ENCODE measurements at regions not wholly inside any gene's neighbourhood (a gene's known extent, or its start where the extent isn't known, plus 50 kb on each side); places are given as distances from the start of the nearest gene placed in this dataset.
"Not testable (repeated sequence)": the region's sequence is repeated elsewhere in the genome, so short reads cannot be mapped to it uniquely, and the experiment has no call there.

DNA sequence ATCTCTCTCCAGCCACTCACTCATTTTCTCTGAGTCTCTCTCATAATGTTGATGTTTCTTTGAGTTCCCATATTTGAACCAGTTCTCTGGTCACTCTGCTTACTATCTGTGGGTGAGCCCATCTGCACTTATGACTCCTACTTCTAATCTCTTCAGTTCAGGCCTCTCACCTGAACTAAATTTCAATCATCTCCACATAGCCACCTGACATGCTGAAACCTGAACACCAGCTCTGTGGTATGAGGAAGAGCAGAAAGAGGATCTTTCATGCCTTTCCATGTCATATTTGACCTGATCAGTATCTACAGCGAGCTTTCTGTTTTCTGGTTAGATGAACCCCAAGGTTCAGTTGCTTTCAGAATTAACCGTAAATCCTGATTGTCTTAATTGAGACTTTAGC is 122.2 kb upstream of the ESX1 start:
- DNase-seq (ENCODE audit: low read depth in 2 of 2), result no peak

DNA sequence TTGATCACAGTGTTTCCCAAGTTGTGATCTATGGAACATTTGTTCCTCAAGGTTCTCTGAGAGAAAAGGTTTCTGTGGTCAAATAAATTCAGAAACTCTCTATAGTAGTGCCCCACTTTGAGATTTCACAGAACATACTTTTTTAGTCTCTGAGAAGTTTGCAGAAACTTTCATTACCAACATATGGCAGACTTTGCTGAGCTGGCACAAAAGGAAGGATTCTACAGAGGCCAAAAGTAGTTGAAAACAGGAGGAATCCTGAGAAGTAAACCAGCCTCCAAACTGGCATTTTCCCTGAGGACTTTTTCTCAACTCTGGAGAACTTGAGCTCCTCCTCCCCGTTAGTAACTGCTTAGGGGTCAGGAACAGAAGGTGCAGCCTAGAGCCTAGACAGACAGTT is 117.8 kb upstream of the ESX1 start:
- DNase-seq (ENCODE audit: low read depth in 2 of 2), result no peak

DNA sequence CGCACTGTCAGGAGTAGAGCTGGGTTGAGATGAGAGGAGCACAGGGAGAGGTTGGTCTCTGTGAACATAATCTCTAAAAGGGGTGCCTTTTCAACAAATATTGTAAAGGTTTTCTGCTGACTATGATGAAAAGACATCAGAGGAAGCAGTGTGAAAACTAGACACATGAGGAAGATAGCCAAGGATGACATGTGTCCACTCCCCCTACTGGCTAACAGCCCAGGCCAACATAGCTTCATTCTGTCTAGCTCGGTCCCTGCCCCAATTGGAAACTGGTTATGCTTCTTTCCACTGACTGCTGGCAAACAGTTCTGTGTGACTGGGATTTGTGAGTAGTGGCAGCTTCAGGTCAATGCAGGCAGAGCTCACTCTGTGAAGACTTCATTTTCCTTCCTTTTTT is 115.4 kb upstream of the ESX1 start:
- no peak for DNase-seq (ENCODE audit: low read depth in 2 of 2)

DNA sequence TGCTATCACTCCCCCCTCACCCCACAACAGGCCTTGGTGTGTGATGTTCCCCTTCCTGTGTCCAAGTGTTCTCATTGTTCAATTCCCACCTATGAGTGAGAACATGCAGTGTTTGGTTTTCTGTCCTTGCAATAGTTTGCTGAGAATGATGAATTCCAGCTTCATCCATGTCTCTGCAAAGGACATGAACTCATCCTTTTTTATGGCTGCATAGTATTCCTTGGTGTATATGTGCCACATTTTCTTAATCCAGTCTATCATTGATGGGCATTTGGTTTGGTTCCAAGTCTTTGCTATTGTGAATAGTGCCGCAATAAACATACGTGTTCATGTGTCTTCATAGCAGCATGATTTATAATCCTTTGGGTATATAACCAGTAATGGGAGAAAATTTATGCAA is 106.0 kb upstream of the ESX1 start:
- not testable (repeated sequence) for DNase-seq (ENCODE audit: low read depth in 2 of 2)

DNA sequence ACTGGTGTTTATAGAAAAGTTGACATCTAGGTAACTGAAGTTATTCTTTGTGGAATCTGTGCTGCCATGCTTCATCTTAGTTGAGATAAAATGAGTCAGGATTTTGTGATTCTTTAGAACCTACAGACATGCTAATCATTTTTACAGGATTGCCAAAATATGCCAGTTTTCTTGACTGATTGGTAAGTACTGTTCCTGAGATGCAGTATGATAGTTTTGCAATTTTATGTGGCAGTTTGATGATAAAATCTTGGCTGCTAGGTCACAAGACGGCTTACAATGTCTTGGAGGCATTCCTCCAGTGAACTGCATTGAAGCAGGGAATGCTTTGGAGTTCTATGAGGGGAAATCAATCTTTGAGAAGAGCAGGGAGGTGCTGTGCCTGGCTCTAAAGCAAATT is 104.4 kb upstream of the ESX1 start:
- DNase-seq (ENCODE audit: low read depth in 2 of 2), result no peak

DNA sequence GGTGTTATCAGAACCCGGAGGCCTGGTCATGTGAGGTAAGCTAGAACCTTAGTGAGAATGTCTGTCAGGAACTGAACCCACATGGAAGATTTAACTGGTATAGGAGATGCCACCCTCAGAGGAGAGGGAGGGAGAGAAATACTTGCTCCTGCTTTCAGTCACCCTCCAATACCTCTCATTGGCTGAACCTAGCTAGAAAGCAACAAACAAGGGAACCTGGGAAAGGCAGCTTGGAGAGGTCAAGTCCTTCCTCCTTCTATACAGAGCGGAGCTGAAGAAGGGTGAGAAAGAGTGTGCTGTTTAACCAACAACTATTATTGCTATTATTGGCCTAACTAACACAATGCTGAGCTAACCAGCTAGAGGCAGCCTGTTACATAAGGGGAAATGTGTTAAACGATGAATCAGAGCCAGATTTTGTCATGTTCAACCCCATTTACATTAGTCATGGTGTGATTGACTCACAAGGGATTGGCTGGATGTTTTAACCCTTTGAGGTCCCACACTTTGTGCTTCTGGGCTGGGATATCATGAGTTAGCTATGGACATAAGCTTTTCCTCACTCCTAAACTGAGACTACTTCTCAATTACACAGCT is 96.5 kb upstream of the ESX1 start:
- DNase-seq (ENCODE audit: low read depth in 2 of 2), result no peak

DNA sequence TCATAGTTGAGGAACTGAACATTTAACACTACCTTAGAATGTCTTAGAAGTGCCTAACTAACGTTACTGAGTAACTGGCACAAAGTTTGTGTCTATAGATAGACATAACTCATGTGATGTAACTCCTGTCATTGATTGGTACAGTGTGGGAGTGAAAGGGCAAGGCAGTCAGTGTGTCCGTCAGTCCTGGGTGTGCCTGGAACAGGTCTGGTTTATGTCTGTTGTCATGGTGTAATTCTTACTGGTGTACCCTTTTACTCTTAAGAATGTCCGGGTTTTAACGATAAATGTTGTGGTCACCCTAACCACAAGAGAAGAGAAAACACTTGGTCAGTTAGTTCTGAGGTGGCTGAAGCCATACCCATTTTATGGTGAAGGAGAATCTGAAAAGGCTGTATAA is 93.1 kb upstream of the ESX1 start:
- DNase-seq (ENCODE audit: low read depth in 2 of 2), result no peak

DNA sequence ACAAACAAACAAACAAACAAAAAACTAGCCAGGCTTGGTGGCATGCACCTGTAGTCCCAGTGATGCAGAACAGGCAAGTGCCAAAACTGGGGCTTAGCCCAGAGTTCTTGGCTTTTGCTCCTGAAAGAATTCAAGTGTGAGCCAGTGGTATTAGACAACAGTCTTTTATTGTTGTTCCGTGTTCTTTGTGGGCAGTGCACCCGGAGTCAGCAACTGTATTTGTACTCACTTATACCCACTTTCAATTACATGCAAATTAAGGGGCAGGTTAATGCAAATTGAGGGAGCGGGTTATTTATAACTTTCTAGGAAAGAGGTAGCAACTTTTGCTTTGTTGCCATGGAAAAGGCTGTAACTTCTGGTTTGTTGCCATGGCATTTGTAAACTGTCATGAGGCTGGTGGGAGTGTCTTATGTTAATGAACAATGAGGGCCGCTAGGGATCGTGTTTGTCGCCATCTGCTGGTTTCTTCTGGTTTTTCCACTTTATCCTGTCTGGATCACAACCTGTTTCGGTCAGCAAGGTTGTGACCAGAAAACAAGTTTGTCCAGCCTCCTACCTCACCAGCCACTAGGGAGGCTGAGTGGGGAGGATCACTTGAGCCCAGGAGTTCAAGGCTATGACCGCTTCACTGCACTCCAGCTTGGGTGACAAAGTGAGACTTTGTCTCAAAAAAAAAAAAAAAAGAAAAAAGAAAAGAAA is 88.8 kb upstream of the ESX1 start:
- peak; percentile 1 to 16 for DNase-seq (ENCODE audit: low read depth in 2 of 2)

DNA sequence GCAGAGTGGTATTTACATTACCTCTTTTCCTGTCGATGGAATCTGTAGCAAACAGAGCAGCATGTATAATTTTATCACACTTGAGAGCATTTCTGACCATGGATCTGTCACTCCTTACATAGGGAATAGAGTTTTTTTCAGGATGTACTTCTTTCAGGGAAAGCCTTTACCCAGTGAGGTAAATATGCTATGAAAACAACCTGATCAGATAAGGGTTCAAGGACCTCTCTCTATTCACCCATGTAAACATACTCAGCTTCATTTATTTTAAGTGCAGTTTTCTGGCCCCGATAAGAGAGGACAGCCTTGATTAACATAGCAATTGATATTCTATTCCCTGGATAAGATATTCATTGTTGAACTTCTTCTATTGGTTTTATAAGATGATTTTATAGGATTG is 87.3 kb upstream of the ESX1 start:
- no peak for DNase-seq (ENCODE audit: low read depth in 2 of 2)

DNA sequence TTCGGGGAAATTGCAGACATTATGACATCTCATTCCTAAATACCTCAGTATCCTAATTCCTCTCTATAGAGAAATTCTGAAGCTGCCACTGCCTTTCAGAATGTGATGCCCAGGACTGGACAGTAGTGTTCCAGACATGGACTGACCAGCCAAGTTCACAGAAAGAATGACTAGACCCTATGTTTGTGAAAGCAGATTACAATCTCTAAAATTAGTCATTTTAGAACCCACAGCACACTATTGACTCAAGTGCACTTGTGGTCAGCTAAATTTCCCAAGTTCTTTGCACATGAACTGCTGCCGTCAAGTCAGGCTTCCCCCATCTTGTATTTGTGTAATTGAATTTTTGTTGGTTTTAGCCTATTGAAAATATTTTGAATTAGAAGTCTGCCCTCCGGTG is 81.0 kb upstream of the ESX1 start:
- no peak for DNase-seq (ENCODE audit: low read depth in 2 of 2)

DNA sequence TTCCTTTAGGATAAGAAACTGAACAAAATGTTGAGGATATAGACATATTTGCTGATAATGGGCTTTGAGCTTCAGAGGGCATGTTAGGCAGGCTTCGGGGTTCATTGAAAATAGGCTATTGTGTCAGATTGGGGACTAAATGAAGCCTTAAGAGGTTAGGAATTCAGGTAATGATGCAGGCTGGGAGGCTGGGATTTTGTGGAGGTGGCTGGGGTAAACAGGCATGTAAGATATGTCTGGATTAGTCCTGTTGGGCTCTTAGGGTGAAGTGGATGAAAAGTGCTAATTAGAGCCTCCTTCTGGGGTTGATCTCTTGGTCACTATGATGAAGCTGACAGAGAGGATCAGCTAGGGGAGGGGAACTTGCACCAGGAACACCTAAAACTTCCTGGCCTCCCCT is 80.2 kb upstream of the ESX1 start:
- DNase-seq (ENCODE audit: low read depth in 2 of 2), result no peak

DNA sequence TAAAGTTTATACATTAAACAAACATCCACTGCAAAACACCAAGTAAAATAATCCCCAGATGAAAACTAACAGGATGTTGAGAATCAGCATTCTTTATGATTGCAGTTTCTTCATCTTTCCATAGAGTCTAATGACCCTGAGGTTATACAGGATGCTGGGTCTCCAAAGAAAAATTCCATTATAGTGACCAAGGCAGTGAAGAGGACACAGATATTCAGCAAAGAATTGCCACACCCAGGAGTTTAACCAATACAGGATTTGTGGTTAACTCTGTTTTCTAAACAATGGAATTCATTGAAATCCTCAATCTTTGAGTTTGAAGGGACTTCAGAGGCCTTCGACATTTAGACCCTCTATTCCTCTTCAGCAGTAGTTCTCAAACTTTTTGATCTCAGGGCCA is 76.2 kb upstream of the ESX1 start:
- DNase-seq (ENCODE audit: low read depth in 2 of 2), result no peak

DNA sequence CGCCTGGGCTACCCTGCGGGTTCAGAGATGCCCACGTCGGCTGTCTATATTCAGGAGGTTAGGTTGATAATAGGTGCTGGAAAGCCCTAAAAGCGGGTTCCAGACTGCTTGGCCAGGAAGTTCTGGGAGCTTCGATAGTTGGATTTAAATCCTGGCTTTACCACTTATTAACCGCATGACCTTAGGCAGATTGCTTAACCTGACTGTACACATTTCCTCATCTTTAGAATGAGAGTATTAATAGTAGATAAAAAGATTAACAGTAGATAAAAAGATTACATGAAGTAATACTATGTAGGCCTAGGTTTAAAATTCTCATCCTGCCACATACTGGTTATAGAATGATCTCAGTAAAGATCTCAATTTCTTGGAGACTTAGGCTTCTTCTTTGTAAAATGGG is 75.0 kb upstream of the ESX1 start:
- DNase-seq (ENCODE audit: low read depth in 2 of 2), result no peak

DNA sequence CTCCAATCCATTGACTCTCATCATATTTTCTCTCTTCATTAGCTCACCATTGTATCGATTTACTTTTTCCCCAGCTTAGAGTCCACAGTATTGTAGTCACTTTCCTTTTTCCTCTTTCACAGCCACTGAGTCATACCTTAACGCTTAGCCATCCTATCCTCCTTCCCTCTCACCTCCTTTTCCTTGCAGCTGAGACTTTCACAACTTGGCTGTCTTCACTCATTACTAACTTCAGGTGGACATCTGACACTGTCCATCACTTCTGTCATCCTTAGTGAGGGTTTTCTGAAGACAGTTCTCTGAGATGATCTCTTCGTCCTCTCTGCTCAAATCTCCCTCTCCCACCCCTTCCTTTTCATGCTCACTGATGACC is 70.5 kb upstream of the ESX1 start:
- no peak for DNase-seq (ENCODE audit: low read depth in 2 of 2)

DNA sequence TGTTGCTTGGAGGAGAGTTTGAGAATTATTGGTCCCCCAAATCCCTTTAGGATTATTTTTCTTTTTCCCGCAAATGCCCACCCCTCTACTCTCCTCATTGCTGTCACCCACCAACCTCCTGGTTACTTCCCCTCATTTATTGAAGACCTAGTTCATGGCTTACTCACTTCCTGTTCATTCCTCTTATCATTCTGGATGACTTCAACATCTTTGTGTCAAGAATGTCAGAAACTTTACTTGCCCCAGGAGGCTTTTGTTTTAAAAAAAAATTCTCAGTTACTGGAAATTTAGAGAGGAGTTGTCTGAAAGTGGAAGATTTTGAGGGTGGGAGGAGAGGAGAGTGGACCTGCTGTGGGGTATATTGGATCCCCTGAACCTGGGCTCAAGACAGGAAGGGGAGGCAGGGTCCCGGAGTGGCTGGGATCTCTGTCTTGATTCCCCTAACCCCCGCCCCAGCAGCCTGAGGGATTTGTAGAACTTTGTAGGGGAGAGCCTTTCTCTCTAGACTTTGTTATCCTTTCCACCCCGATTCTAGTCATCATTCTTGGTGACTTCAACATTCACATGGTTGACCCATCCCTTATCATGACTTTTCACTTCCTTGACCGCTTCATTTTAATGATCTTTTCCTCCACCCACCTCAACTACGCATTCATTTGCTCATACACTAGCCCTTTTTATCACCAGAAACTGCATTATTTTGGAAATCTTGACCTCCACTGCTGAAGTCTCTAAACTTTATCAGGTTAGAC is 69.9 kb upstream of the ESX1 start:
- DNase-seq (ENCODE audit: low read depth in 2 of 2), result no peak

DNA sequence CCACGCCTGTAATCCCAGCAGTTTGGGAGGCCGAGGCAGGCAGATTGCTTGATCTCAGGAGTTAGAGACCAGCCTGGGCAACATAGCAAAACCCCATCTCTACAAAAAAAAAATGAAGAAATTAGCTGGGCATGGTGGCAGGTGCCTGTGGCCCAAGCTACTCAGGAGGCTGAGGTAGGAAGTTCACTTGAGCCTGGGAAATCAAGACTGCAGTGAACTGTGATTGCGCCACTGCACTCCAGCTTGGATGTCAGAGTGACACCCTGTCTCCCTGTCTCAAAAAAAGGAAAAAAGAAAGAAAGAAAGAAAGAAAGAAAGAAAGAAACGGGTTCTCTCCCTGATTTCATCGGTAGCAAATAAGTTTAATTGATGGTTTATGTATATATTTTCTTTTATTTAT is 64.6 kb upstream of the ESX1 start:
- DNase-seq (ENCODE audit: low read depth in 2 of 2), result no peak

DNA sequence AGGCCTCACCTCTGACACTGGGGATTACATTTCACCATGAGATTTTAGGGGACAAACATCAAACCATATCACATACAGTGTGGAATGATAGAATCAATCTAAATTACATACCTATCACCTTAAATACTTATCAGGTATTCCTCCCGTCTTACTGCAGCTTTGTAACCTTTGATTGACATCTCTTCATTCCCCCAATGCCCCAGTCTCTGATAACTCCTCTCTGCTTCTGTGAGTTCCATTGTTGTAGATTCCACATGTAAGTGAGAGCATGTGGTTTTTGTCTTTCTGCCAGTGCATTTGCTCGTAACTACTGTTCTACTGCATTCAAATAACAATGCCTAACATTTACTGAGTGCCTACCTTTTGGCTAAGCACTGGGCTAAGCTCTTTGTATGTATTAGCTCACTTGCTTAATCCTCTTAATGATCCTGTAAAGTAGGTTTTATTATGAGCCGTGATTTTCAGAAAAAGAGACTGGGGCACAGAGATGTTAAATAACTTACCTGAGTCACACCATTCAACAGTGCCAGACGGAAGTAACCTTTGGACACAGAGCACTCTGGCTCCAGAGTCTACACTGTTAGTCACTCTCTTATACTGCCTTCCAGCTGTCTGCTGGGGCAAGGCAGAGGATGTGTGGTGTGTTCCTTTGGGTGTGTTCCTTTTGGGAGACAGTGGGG is 63.7 kb upstream of the ESX1 start:
- no peak for DNase-seq (ENCODE audit: low read depth in 2 of 2)

DNA sequence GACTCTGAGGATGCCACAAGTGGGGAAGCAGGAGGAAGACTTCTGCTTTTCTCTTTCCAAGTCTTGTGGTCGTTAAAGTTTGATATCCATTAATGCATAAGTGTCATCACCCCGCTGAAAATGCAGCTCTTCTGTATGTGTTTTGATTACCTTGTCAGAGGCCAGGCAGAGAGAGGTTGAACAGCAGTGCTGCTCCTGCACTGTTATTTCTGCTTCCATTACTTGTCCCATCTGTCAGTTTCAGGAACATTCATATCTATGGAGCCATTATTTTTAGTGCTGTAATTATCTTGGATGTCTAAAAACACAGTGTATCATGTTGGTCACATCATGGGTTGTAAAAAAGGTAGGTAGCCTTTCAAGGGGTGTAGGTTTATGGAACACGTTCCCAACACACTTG is 62.0 kb upstream of the ESX1 start:
- no peak for DNase-seq (ENCODE audit: low read depth in 2 of 2)

DNA sequence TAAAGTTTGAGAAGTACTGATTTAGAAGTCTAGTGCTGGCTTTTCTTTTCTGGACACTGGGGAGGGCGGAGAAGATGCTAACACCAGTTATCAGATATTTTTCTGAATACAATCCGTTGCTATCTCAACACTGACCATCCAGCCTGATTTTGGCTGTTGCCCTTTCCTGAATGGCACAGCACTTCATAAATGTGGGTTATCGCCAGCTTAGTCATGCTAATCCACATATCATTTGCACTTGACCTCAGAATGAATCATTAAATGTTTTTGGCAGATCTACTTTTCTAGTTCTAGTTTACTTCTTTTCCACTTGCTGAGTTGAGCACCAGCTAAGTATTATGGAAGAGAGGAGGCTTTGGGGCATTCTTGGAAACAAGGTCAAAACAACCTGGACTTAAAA is 60.8 kb upstream of the ESX1 start:
- DNase-seq (ENCODE audit: low read depth in 2 of 2), result no peak

DNA sequence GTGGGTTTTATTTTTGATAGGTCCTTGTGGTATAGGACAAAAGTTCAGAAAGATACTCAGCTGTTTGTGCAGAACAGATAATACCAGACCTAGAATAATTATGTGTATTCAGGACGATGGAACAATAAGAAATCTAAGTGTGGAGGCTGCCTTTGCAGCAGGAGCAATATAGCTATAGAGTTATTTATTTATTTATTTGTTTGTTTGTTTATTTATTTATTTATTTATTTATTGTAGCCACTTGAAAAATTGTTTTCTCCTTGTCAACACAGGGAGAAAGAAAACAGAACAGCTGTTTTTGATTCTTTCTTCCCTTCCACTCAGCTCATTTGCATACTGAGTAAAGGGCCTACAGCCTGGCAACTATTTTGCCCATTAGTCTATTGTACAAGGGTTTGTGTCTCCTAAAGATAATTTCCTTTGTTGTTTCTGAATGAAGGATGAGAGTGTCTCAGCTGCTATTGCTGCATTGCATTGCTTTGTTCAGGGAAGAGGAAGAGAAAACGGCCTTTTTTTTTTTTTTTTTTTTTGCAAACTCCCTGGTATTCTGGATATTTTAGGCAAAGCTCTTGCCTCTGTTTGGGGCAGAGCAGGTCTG is 56.0 kb upstream of the ESX1 start:
- no peak for DNase-seq (ENCODE audit: low read depth in 2 of 2)

DNA sequence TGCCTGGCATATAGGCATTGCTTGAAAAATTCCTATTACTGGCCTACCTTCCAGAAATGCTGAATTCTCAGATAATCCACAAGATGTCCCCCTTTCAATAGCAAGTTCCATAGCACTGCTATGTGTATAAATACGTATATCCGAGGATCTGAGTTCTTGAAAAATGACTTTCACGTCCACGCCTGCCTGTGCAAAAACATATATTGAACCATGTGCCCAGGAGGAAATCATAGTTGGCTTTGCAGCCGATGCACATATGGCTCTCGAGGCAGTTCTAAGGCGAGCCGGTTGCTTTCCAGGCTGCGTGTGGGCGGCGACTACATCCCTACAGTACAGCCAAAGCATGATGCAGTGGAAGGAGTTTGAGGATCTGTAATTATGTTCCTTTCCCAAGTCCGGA is 55.4 kb upstream of the ESX1 start:
- no peak for DNase-seq (ENCODE audit: low read depth in 2 of 2)

DNA sequence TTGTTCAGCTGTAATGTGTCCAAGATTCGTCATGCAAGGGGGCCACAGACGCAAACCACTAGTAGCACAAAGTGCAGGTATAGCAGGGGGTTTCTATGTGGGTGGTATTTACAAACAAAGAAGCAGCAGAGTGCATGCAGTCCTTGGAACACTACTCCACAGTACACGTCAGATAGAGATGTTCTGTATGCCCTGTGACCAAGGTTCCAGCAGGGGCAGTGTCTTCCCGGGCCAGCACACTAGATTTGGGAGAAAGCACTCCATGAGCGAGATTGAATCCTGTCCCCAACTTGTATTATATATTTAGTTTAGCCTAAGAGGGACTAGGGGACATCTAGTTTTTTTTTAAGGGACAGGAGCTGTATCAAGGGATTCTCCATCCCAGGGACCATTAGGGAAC is 54.4 kb upstream of the ESX1 start:
- DNase-seq (ENCODE audit: low read depth in 2 of 2), result no peak

DNA sequence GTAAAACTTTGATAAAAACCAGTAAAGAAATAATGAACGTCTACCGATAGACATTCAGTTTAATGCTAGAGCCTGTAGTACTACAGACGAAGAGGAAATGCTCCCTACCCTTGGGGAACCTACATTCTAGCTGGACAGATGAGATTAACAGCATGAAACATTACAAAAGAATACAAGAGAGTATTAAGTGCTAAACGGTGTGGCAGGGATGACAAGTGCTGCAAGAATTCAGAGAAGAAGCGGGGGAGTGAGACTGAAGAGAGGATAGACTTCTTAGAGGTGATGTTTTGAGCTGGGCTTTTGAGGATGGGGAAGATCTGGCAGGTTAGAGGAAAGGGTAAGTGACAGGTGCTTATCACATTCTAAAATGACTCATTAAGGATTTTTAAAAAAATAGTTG is 52.6 kb upstream of the ESX1 start:
- DNase-seq (ENCODE audit: low read depth in 2 of 2), result no peak
